ENCODE measurements at regions not wholly inside any gene's neighbourhood (a gene's known extent, or its start where the extent isn't known, plus 50 kb on each side); places are given as distances from the start of the nearest gene placed in this dataset.

DNA sequence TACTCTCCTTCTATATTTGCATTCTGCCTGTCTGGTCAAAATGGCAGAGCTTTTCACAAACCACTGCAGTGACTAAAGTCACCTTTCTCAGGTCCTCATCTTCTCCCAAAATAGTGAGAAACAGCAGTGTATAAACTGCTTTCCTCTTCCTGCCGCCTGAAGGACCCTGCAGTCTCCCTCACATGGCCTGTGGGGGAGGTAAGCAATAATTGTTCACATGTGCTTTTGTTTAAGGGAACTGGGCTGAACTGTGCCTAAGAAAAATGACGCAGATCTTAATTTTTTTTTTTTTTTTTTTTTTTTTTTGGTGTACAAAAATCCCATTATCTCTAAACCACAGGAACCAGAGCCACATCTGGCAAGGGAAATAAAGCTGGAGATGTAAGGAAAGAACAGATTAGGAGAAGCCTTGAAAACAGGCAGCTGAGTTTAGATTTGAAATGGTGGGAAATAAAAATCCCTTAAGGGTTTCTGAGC lies 131.7 kb upstream of the VLDLR start:
- Mint-ChIP-seq H3K27me3 (ENCODE audit: low read depth) (no peaks in the 10 kb centered on the region), H3K36me3 (peaks cover 5% of the 10 kb centered on the region), H3K4me1 (peaks cover 37% of the 10 kb centered on the region), H3K4me3 (no peak overlapping the region), H3K9me3 (peaks cover 3% of the 10 kb centered on the region), H3K27ac (peak overlapping the region; percentile 84)
- TF ChIP-seq, protein P1, sequence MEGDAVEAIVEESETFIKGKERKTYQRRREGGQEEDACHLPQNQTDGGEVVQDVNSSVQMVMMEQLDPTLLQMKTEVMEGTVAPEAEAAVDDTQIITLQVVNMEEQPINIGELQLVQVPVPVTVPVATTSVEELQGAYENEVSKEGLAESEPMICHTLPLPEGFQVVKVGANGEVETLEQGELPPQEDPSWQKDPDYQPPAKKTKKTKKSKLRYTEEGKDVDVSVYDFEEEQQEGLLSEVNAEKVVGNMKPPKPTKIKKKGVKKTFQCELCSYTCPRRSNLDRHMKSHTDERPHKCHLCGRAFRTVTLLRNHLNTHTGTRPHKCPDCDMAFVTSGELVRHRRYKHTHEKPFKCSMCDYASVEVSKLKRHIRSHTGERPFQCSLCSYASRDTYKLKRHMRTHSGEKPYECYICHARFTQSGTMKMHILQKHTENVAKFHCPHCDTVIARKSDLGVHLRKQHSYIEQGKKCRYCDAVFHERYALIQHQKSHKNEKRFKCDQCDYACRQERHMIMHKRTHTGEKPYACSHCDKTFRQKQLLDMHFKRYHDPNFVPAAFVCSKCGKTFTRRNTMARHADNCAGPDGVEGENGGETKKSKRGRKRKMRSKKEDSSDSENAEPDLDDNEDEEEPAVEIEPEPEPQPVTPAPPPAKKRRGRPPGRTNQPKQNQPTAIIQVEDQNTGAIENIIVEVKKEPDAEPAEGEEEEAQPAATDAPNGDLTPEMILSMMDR (IDR thresholded peaks at IDR 0.05; ENCODE audit: unreplicated experiment), result no peak
- DNase-seq (ENCODE audit: low spot score in 2 of 2, unreplicated experiment in 2 of 2), result no peak

DNA sequence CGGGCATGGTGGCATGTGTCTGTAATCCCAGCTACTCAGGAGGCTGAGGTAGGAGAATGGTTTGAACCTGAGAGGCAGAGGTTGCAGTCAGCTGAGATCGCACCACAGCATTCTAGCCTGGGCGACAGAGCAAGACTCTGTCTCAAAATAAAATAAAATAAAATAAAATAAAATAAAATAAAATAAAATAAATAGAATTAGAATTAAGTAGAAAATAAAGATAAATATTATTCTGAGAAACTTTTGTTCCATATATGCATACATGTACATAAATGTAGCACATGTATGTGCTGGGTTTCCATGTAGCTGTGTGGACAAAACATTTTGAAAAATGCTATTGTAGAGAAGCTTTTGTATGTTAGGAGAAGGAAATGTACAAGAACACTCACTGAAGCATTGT lies 129.4 kb upstream of the VLDLR start:
- Mint-ChIP-seq H3K4me3 (no peak overlapping the region), H3K27ac (no peak overlapping the region), H3K9me3 (no peaks in the 10 kb centered on the region), H3K27me3 (ENCODE audit: low read depth) (no peaks in the 10 kb centered on the region), H3K36me3 (peaks cover 6% of the 10 kb centered on the region), H3K4me1 (peaks cover 40% of the 10 kb centered on the region)
- TF ChIP-seq, protein P1 (IDR thresholded peaks at IDR 0.05; ENCODE audit: unreplicated experiment), result no peak
- DNase-seq (ENCODE audit: low spot score in 2 of 2, unreplicated experiment in 2 of 2), result no peak

DNA sequence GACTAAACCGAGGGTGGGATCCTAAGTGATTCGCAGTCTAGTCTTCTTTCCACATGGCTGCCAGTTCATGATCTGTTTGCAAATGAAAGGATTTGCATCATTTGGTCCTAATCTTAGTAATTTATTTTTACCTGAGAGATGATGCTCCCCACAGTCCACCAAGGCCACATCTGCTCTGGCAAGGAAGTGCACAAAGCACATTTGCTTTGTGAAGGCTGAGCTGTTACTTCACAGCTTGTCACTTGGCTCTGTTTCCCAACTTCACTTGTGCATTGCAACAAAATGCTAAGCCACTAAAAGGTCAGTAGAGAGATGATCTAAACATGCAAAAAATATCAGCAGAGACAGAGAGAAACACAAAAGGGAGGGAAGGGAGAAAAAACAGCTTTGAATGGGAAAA lies 128.5 kb upstream of the VLDLR start:
- Mint-ChIP-seq H3K27me3 (ENCODE audit: low read depth) (no peaks in the 10 kb centered on the region), H3K4me3 (no peak overlapping the region), H3K9me3 (no peaks in the 10 kb centered on the region), H3K36me3 (peaks cover 4% of the 10 kb centered on the region), H3K4me1 (peaks cover 40% of the 10 kb centered on the region), H3K27ac (peak overlapping the region; percentile 41)
- no peak for DNase-seq (ENCODE audit: low spot score in 2 of 2, unreplicated experiment in 2 of 2)
- TF ChIP-seq, protein P1 (IDR thresholded peaks at IDR 0.05; ENCODE audit: unreplicated experiment), result no peak

DNA sequence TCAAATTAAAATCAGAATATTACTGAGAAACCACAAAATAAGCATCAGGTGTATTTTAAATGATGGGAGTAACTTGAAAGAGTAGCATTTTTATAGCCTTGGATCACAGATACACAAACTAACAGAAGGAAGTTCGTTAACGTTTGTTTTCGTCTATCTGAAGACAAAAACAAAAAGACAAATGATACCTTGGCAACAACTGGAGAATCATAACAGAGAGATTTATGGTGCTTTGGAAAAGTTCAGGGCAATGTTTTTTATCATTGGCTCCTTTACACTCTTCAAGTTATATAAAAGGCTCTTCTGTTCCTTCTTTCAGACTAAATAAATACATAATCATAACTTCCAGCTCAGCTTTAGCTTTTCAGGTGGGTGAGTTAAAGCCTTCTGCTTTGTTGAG lies 128.1 kb upstream of the VLDLR start:
- peaks cover 4% of the 10 kb centered on the region for H3K36me3 Mint-ChIP-seq
- peaks cover 40% of the 10 kb centered on the region for H3K4me1 Mint-ChIP-seq
- no peak for DNase-seq (ENCODE audit: low spot score in 2 of 2, unreplicated experiment in 2 of 2)
- H3K27me3 Mint-ChIP-seq (ENCODE audit: low read depth), result no peaks in the 10 kb centered on the region
- peak overlapping the region; percentile 41 for H3K27ac Mint-ChIP-seq
- H3K9me3 Mint-ChIP-seq, result no peaks in the 10 kb centered on the region
- TF ChIP-seq, protein P1 (IDR thresholded peaks at IDR 0.05; ENCODE audit: unreplicated experiment), result no peak
- H3K4me3 Mint-ChIP-seq, result no peak overlapping the region

DNA sequence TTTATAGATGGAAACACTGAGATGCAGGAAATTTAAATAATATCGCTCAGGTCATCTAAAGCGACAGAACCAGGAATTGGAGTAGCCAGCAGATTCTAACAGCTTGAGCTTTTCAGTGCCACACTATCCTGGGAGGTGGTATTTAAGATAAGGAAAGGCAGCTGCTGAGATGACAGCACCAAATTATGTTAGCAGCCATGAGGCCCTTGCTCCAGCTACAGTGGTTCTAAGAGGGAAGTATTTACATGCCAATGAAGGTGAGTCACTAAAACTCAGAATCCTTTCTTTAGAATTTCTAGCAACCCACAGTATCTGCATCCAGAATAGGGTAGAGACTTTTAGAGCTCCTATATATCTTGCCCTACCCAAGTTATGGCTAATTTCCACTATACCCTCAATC lies 127.0 kb upstream of the VLDLR start:
- Mint-ChIP-seq H3K4me1 (peaks cover 35% of the 10 kb centered on the region), H3K36me3 (peaks cover 4% of the 10 kb centered on the region), H3K27me3 (ENCODE audit: low read depth) (no peaks in the 10 kb centered on the region), H3K27ac (no peak overlapping the region), H3K9me3 (no peaks in the 10 kb centered on the region), H3K4me3 (no peak overlapping the region)
- no peak for DNase-seq (ENCODE audit: low spot score in 2 of 2, unreplicated experiment in 2 of 2)
- TF ChIP-seq, protein P1 (IDR thresholded peaks at IDR 0.05; ENCODE audit: unreplicated experiment), result no peak
